Central memory CD8-positive, alpha-beta T cell (primary cell): ENCODE measurements at regions not wholly inside any gene's neighbourhood (a gene's known extent, or its start where the extent isn't known, plus 50 kb on each side); places are given as distances from the start of the nearest gene placed in this dataset.

Experiments
- ATAC-seq: fragments of 150-1000 bp; cut with Tn5 transposase; replicated peaks from 2 replicates; pipeline ENCODE4 v1.10.0; 2022; ENCODE audit warnings: mild to moderate bottlenecking, moderate FRiP score, moderate number of reproducible peaks; ENCODE audit not compliant: poor library complexity, severe bottlenecking; ENCODE audit errors: extremely low read depth
- DNase-seq, 2 donors: peaks; one replicate each; pipeline ENCODE4 v3.0.0; 2021; ENCODE audit warnings: low spot score in 2 of 2
- H3K27ac Mint-ChIP-seq: one replicate; pipeline ENCODE4 v1.8.0; 2022; ENCODE audit warnings: low read depth, mild to moderate bottlenecking, moderate library complexity, mixed read lengths
- H3K27me3 Mint-ChIP-seq: one replicate; pipeline ENCODE4 v1.8.0; 2022; ENCODE audit warnings: mixed read lengths
- H3K36me3 Mint-ChIP-seq: one replicate; pipeline ENCODE4 v1.8.0; 2022; ENCODE audit warnings: mild to moderate bottlenecking, moderate library complexity, mixed read lengths; ENCODE audit not compliant: insufficient read depth
- H3K4me1 Mint-ChIP-seq: one replicate; pipeline ENCODE4 v1.8.0; 2022; ENCODE audit warnings: mixed read lengths
- H3K4me3 Mint-ChIP-seq: one replicate; pipeline ENCODE4 v1.8.0; 2022; ENCODE audit warnings: mild to moderate bottlenecking, moderate library complexity, mixed read lengths
- H3K9me3 Mint-ChIP-seq: one replicate; pipeline ENCODE4 v1.8.0; 2022; ENCODE audit warnings: mixed read lengths

DNA sequence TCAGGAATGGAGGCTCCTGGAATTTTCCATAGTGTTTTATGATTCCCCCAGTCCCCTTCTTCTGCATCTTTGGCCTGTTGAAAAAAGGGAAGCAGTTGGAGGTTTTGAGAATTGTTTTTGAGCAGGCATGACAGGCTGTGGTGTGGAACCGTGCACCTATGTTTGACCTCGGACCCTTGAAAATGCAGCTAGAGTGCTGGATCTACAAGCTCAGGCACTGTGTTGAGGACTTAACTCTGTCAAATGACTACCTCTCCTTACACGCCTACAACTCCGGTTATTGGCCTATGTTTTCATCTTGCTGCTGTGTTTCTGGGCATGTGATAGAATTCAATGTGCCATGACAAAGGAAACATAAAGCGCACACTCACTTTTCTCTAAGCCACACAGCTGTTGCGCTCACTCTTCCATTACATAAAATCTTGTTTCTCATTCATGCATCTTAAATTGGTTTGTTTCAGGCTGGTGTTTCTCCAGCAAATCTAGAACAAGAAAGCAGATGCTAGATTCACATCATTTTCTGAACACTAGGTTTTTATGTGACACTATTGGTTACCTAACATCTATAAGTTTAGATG is 616.6 kb downstream of the FGF9 start:
- H3K27ac Mint-ChIP-seq, result no peak overlapping the region
- H3K27me3 Mint-ChIP-seq, result peaks cover 23% of the 10 kb centered on the region
- H3K9me3 Mint-ChIP-seq, result no peaks in the 10 kb centered on the region
- DNase-seq (no peak), ATAC-seq (no peak)
- no peaks in the 10 kb centered on the region for H3K36me3 Mint-ChIP-seq
- no peaks in the 10 kb centered on the region for H3K4me1 Mint-ChIP-seq
- H3K4me3 Mint-ChIP-seq, result no peak overlapping the region

- Mint-ChIP-seq H3K4me3 (no peak overlapping the region), H3K27me3 (peaks cover 23% of the 10 kb centered on the region), H3K9me3 (no peaks in the 10 kb centered on the region), H3K27ac (no peak overlapping the region), H3K4me1 (no peaks in the 10 kb centered on the region), H3K36me3 (no peaks in the 10 kb centered on the region)
- DNase-seq, result no peak
- ATAC-seq, result no peak
Observed at GRCh38 chr13:22288496-22288895, 617.6 kb downstream of the FGF9 start.

GRCh38 chr13:22289711-22290110 is 618.8 kb downstream of the FGF9 start:
- no peaks in the 10 kb centered on the region for H3K4me1 Mint-ChIP-seq
- H3K27ac Mint-ChIP-seq, result no peak overlapping the region
- peaks cover 23% of the 10 kb centered on the region for H3K27me3 Mint-ChIP-seq
- DNase-seq (no peak), ATAC-seq (no peak)
- no peak overlapping the region for H3K4me3 Mint-ChIP-seq
- H3K9me3 Mint-ChIP-seq, result no peaks in the 10 kb centered on the region
- no peaks in the 10 kb centered on the region for H3K36me3 Mint-ChIP-seq

DNA sequence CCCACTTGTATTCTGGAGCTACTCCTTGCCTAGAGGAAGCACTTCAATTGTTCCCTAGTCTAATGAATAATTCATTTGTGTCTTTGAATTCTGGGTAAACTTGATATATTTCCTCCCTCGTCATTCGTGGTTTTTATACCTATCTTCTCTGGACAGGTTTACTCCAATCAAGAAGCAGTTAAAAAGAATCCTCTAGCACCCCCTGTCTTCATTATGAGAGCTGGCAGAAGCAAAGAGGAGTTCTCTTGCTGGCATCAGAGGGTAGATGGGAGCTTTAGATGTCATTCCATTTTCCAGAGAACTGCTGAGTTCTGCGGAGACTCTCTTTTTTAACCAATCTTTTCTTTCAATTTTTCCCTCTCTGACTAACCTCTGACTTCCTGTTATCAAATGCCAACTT is 627.7 kb downstream of the FGF9 start:
- H3K4me1 Mint-ChIP-seq, result no peaks in the 10 kb centered on the region
- H3K27me3 Mint-ChIP-seq, result peaks cover 5% of the 10 kb centered on the region
- DNase-seq (no peak), ATAC-seq (no peak)
- H3K9me3 Mint-ChIP-seq, result no peaks in the 10 kb centered on the region
- H3K36me3 Mint-ChIP-seq, result no peaks in the 10 kb centered on the region
- H3K4me3 Mint-ChIP-seq, result no peak overlapping the region
- H3K27ac Mint-ChIP-seq, result no peak overlapping the region

DNA sequence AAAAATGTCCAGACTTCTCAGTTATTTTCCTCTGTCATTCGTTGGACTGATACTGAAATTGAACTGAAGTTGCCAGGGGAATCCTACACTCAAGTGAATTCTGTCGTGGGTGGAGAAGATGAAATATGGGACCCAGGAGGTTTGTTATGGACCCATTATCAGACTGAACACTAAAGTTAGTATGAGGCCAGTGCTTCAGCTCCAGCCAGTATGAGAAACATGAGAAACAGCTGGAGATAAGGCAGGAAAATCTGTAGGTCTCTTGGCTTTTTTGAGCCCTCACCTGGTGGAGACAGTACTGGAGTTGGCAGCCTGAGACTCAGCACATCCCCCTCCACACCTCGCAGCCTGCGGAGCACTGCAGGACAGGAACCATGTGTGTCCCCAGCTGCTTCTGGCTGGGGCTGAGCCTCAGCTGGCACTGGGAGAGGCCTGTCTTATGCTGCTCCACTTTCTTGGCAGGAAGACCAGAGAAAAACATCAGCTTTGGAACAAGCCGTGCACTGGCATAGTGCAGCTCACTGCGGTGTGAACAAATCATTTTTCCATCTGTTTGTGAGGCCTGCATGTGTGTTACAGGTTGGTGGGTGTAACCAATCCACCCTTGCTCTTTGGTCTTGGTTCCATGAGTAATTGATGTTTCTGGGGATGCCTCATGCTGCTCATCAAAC is 641.0 kb downstream of the FGF9 start:
- no peak for DNase-seq
- no peak overlapping the region for H3K4me3 Mint-ChIP-seq
- H3K36me3 Mint-ChIP-seq, result no peaks in the 10 kb centered on the region
- no peaks in the 10 kb centered on the region for H3K27me3 Mint-ChIP-seq
- H3K9me3 Mint-ChIP-seq, result no peaks in the 10 kb centered on the region
- H3K4me1 Mint-ChIP-seq, result no peaks in the 10 kb centered on the region
- no peak overlapping the region for H3K27ac Mint-ChIP-seq
- no peak for ATAC-seq

DNA sequence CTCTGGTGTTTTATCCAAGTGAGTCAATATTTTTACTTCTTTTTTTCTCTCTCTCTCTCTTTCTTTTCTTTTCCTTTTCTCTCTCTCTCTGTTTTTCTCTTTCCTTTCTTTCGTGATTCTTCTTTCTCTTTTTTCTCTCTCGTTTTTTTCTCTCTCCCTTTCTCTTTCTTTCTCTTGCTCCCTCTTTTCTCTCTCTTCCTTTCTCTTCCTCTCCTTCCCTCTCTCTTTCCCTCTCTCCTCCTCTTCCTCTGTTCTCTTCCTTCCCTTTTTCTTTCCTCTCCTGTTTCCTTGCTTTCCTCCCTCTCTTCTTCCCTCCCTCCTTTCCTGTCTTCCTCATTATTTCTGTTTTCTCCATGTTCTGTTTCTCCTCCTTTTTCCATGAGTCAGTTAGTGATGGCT is 641.5 kb downstream of the FGF9 start:
- H3K36me3 Mint-ChIP-seq, result no peaks in the 10 kb centered on the region
- no peaks in the 10 kb centered on the region for H3K9me3 Mint-ChIP-seq
- H3K4me3 Mint-ChIP-seq, result no peak overlapping the region
- H3K4me1 Mint-ChIP-seq, result no peaks in the 10 kb centered on the region
- H3K27ac Mint-ChIP-seq, result no peak overlapping the region
- ATAC-seq, result no peak
- H3K27me3 Mint-ChIP-seq, result no peaks in the 10 kb centered on the region
- no peak for DNase-seq

GRCh38 chr13:22316494-22317025 is 645.7 kb downstream of the FGF9 start:
- Mint-ChIP-seq H3K27me3 (peaks cover 19% of the 10 kb centered on the region), H3K4me1 (no peaks in the 10 kb centered on the region), H3K27ac (no peak overlapping the region), H3K4me3 (no peak overlapping the region), H3K9me3 (no peaks in the 10 kb centered on the region), H3K36me3 (no peaks in the 10 kb centered on the region)
- ATAC-seq (no peak), DNase-seq (no peak)

GRCh38 chr13:22320991-22321390 is 650.1 kb downstream of the FGF9 start:
- no peak for DNase-seq
- Mint-ChIP-seq H3K9me3 (peaks cover 6% of the 10 kb centered on the region), H3K27ac (no peak overlapping the region)

DNA sequence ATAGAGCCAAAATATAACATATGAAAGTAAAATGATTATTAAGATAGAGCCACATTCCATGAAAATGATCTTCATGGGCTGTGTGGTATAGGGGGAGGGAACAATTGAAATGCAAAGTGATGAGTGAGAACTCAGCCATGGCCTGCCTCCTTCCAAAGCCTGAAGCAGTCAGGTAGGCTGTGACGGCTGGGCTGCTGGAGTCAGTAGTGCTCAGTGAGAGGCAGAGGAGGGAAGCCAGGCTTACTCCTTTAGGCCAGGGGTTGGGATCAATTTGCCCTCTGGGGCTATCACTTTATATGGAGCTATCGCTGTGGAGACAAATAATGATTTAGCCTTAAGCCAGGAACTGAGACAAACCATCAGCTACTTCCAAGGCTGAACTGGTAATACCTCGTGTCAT is 654.9 kb downstream of the FGF9 start:
- Mint-ChIP-seq H3K4me3 (no peak overlapping the region), H3K27ac (no peak overlapping the region), H3K4me1 (no peaks in the 10 kb centered on the region), H3K9me3 (peaks cover 6% of the 10 kb centered on the region), H3K27me3 (peaks cover 25% of the 10 kb centered on the region), H3K36me3 (no peaks in the 10 kb centered on the region)
- ATAC-seq, result no peak
- DNase-seq, result no peak

More at GRCh38 chr13:22320991-22321390, 650.1 kb downstream of the FGF9 start:
- peaks cover 40% of the 10 kb centered on the region for H3K27me3 Mint-ChIP-seq
- ATAC-seq, result no peak
- H3K4me1 Mint-ChIP-seq, result no peaks in the 10 kb centered on the region
- no peaks in the 10 kb centered on the region for H3K36me3 Mint-ChIP-seq
- H3K4me3 Mint-ChIP-seq, result no peak overlapping the region

DNA sequence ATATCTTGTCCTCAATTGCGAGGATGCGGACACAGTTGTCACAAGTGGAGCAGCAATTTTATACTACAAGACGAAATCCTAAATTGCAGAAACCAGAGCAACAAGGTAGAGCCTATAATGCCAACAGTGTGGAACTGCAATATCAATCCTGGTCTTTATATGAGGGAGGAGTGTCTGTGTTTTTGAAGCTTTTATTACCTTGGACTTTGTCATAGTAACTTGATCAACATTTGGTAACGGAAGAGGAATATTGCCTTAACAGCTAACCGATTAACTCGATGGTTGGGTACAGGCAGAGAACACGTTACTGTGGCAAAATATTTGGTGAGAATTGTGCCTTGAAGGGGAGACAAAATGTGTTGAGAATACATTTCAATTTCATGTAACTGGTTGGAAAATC is 661.5 kb downstream of the FGF9 start:
- ATAC-seq, result no peak
- peaks cover 7% of the 10 kb centered on the region for H3K9me3 Mint-ChIP-seq
- H3K4me3 Mint-ChIP-seq, result no peak overlapping the region
- H3K36me3 Mint-ChIP-seq, result no peaks in the 10 kb centered on the region
- H3K27me3 Mint-ChIP-seq, result no peaks in the 10 kb centered on the region
- no peak for DNase-seq
- H3K27ac Mint-ChIP-seq, result no peak overlapping the region
- no peaks in the 10 kb centered on the region for H3K4me1 Mint-ChIP-seq

DNA sequence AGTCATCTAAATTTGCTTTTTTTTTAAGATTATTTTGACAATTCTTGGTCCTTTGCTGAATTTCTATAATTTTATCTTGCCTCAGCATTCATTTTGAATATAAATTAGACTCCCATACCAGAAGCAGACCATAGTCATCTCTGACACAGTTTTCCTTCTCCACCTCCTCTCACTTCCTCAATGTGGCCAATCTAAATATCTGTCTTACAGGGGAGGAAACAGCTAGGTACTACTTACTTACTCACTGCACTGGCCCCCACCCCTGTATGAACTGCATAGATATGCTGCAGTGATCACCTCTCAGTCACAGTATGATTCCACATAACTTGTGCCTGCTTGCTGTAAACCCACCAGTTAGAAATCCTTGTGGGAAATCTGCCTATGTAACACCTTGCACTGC is 665.6 kb downstream of the FGF9 start:
- Mint-ChIP-seq H3K36me3 (no peaks in the 10 kb centered on the region), H3K27ac (no peak overlapping the region), H3K27me3 (no peaks in the 10 kb centered on the region), H3K4me3 (no peak overlapping the region), H3K4me1 (no peaks in the 10 kb centered on the region), H3K9me3 (peaks cover 12% of the 10 kb centered on the region)
- ATAC-seq, result no peak
- no peak for DNase-seq

DNA sequence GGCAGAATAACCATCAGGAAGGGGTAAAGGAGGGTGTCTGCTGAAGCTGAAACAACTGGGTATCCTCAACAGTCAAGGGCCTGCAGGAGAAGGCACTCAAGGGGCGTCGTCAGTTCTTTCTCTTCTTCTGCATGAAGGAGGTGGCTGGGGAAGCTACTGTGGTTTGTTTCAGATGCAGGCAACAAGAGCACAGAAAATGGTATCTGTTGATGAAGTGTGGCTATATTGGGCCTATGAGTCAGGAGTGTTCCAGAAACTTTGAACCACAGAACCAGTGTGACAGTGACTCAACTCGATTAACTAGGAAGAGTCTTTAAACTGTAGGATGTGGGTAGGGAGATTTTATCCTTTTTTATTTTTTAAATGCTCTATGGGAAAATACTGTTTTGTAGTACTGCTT is 686.3 kb downstream of the FGF9 start:
- DNase-seq, result no peak
- H3K4me1 Mint-ChIP-seq, result no peaks in the 10 kb centered on the region
- H3K9me3 Mint-ChIP-seq, result peaks cover 6% of the 10 kb centered on the region

GRCh38 chr13:22369090-22369489 is 698.2 kb downstream of the FGF9 start:
- no peaks in the 10 kb centered on the region for H3K36me3 Mint-ChIP-seq
- H3K27ac Mint-ChIP-seq, result no peak overlapping the region
- no peaks in the 10 kb centered on the region for H3K27me3 Mint-ChIP-seq
- H3K4me3 Mint-ChIP-seq, result no peak overlapping the region
- H3K4me1 Mint-ChIP-seq, result no peaks in the 10 kb centered on the region
- no peak for DNase-seq
- no peak for ATAC-seq
- H3K9me3 Mint-ChIP-seq, result peaks cover 6% of the 10 kb centered on the region

More for the DNA sequence above, 686.3 kb downstream of the FGF9 start:
- ATAC-seq, result no peak
- Mint-ChIP-seq H3K27ac (no peak overlapping the region), H3K4me3 (no peak overlapping the region), H3K36me3 (no peaks in the 10 kb centered on the region), H3K27me3 (no peaks in the 10 kb centered on the region)
